ENCODE measurements at regions not wholly inside any gene's neighbourhood (a gene's known extent, or its start where the extent isn't known, plus 50 kb on each side); places are given as distances from the start of the nearest gene placed in this dataset.

GRCh38 chr2:176699644-176700043 lies 430.4 kb downstream of the MTX2 start:
- H3K27ac Mint-ChIP-seq (ENCODE audit: unreplicated experiment), result no peak overlapping the region
- TF ChIP-seq CTCF (IDR thresholded peaks at IDR 0.05; ENCODE audit: unreplicated experiment), result no peak
- H3K4me3 Mint-ChIP-seq (ENCODE audit: unreplicated experiment), result no peak overlapping the region
- no peaks in the 10 kb centered on the region for H3K9me3 Mint-ChIP-seq (ENCODE audit: unreplicated experiment)
- DNase-seq (ENCODE audit: low spot score), result no peak
- H3K27me3 Mint-ChIP-seq (ENCODE audit: unreplicated experiment), result no peaks in the 10 kb centered on the region
- no peaks in the 10 kb centered on the region for H3K36me3 Mint-ChIP-seq (ENCODE audit: low read depth, unreplicated experiment)
- peaks cover 2% of the 10 kb centered on the region for H3K4me1 Mint-ChIP-seq (ENCODE audit: unreplicated experiment)

- no peaks in the 10 kb centered on the region for H3K27me3 Mint-ChIP-seq (ENCODE audit: unreplicated experiment)
Measured at GRCh38 chr2:176702131-176702530, 432.9 kb downstream of the MTX2 start.

GRCh38 chr2:176704282-176704858 lies 435.1 kb downstream of the MTX2 start:
- H3K4me1 Mint-ChIP-seq (ENCODE audit: unreplicated experiment), result peaks cover 2% of the 10 kb centered on the region
- peaks cover 1% of the 10 kb centered on the region for H3K27me3 Mint-ChIP-seq (ENCODE audit: unreplicated experiment)
- no peaks in the 10 kb centered on the region for H3K9me3 Mint-ChIP-seq (ENCODE audit: unreplicated experiment)
- no peaks in the 10 kb centered on the region for H3K36me3 Mint-ChIP-seq (ENCODE audit: low read depth, unreplicated experiment)
- no peak for DNase-seq (ENCODE audit: low spot score)
- H3K4me3 Mint-ChIP-seq (ENCODE audit: unreplicated experiment), result no peak overlapping the region
- no peak overlapping the region for H3K27ac Mint-ChIP-seq (ENCODE audit: unreplicated experiment)
- TF ChIP-seq CTCF (IDR thresholded peaks at IDR 0.05; ENCODE audit: unreplicated experiment), result no peak

More at GRCh38 chr2:176702131-176702530, 432.9 kb downstream of the MTX2 start:
- no peak overlapping the region for H3K27ac Mint-ChIP-seq (ENCODE audit: unreplicated experiment)
- TF ChIP-seq CTCF (IDR thresholded peaks at IDR 0.05; ENCODE audit: unreplicated experiment), result no peak
- no peaks in the 10 kb centered on the region for H3K36me3 Mint-ChIP-seq (ENCODE audit: low read depth, unreplicated experiment)
- no peak for DNase-seq (ENCODE audit: low spot score)
- peaks cover 2% of the 10 kb centered on the region for H3K4me1 Mint-ChIP-seq (ENCODE audit: unreplicated experiment)
- no peaks in the 10 kb centered on the region for H3K9me3 Mint-ChIP-seq (ENCODE audit: unreplicated experiment)
- no peak overlapping the region for H3K4me3 Mint-ChIP-seq (ENCODE audit: unreplicated experiment)

GRCh38 chr2:176709149-176709951 lies 440.1 kb downstream of the MTX2 start:
- H3K4me3 Mint-ChIP-seq (ENCODE audit: unreplicated experiment), result no peak overlapping the region
- DNase-seq (ENCODE audit: low spot score), result no peak
- no peaks in the 10 kb centered on the region for H3K36me3 Mint-ChIP-seq (ENCODE audit: low read depth, unreplicated experiment)
- H3K27me3 Mint-ChIP-seq (ENCODE audit: unreplicated experiment), result peaks cover 1% of the 10 kb centered on the region
- no peak overlapping the region for H3K27ac Mint-ChIP-seq (ENCODE audit: unreplicated experiment)
- H3K4me1 Mint-ChIP-seq (ENCODE audit: unreplicated experiment), result no peaks in the 10 kb centered on the region
- TF ChIP-seq CTCF (IDR thresholded peaks at IDR 0.05; ENCODE audit: unreplicated experiment), result no peak
- no peaks in the 10 kb centered on the region for H3K9me3 Mint-ChIP-seq (ENCODE audit: unreplicated experiment)

- Mint-ChIP-seq H3K27ac (ENCODE audit: unreplicated experiment) (no peak overlapping the region), H3K4me3 (ENCODE audit: unreplicated experiment) (no peak overlapping the region), H3K4me1 (ENCODE audit: unreplicated experiment) (no peaks in the 10 kb centered on the region), H3K36me3 (ENCODE audit: low read depth, unreplicated experiment) (no peaks in the 10 kb centered on the region), H3K27me3 (ENCODE audit: unreplicated experiment) (peaks cover 1% of the 10 kb centered on the region), H3K9me3 (ENCODE audit: unreplicated experiment) (no peaks in the 10 kb centered on the region)
- TF ChIP-seq CTCF (IDR thresholded peaks at IDR 0.05; ENCODE audit: unreplicated experiment), result no peak
- DNase-seq (ENCODE audit: low spot score), result no peak
Measured at GRCh38 chr2:176709991-176710390, 440.7 kb downstream of the MTX2 start.
